DOHH2 (cell line): ENCODE measurements at regions not wholly inside any gene's neighbourhood (a gene's known extent, or its start where the extent isn't known, plus 50 kb on each side); places are given as distances from the start of the nearest gene placed in this dataset.
"Not testable (repeated sequence)": the region's sequence is repeated elsewhere in the genome, so short reads cannot be mapped to it uniquely, and the experiment has no call there.

Source experiments
- H3F3A ChIP-seq: fragments of 200-600 bp; sonication (generic), shearing (Covaris generic); 2 replicates; pipeline ENCODE4 v1.6.0; 2016; ENCODE audit warnings: antibody characterized with exemption, mild to moderate bottlenecking; ENCODE audit not compliant: control insufficient read depth, insufficient read depth
- H3K27ac ChIP-seq: fragments of 200-600 bp; sonication (generic); 2 replicates; pipeline ENCODE4 v1.5.1; 2014; ENCODE audit warnings: low read depth, mild to moderate bottlenecking, low read length, moderate library complexity
- H3K27me3 ChIP-seq: fragments of 200-600 bp; sonication (generic); 2 replicates; pipeline ENCODE4 v1.6.1; 2014; ENCODE audit warnings: mild to moderate bottlenecking, low read length, mixed read lengths; ENCODE audit not compliant: control insufficient read depth
- H3K36me3 ChIP-seq: fragments of 200-600 bp; sonication (generic); 2 replicates; pipeline ENCODE4 v1.6.1; 2014; ENCODE audit warnings: mild to moderate bottlenecking, low read length, moderate library complexity, mixed read lengths; ENCODE audit not compliant: control insufficient read depth
- H3K4me1 ChIP-seq: fragments of 200-600 bp; sonication (generic); 2 replicates; pipeline ENCODE4 v1.6.1; 2014; ENCODE audit warnings: mild to moderate bottlenecking, low read length, mixed read lengths; ENCODE audit not compliant: control insufficient read depth
- H3K4me2 ChIP-seq: fragments of 200-600 bp; sonication (generic); 2 replicates; pipeline ENCODE4 v1.6.0; 2014; ENCODE audit warnings: mild to moderate bottlenecking, low read length, moderate library complexity
- H3K4me3 ChIP-seq: fragments of 200-600 bp; sonication (generic); 2 replicates; pipeline ENCODE4 v1.5.1; 2014; ENCODE audit warnings: mild to moderate bottlenecking, low read length, mixed read lengths
- H3K79me2 ChIP-seq: fragments of 200-600 bp; sonication (generic); 2 replicates; pipeline ENCODE4 v1.6.1; 2014; ENCODE audit warnings: mild to moderate bottlenecking, low read length, mixed read lengths; ENCODE audit not compliant: control insufficient read depth
- H3K9me2 ChIP-seq: fragments of 200-600 bp; sonication (generic); replicated peaks from 2 replicates; pipeline ENCODE4 v1.6.1; 2014; ENCODE audit warnings: mild to moderate bottlenecking, low read length, mixed read lengths; ENCODE audit not compliant: control insufficient read depth
- H3K9me3 ChIP-seq: fragments of 200-600 bp; sonication (generic); 2 replicates; pipeline ENCODE4 v1.6.1; 2014; ENCODE audit warnings: antibody characterized with exemption, low read length, mixed read lengths; ENCODE audit not compliant: control insufficient read depth, insufficient read depth
- H4K20me1 ChIP-seq: fragments of 200-600 bp; sonication (generic); 2 replicates; pipeline ENCODE4 v1.6.0; 2014; ENCODE audit warnings: low read depth, mild to moderate bottlenecking, antibody characterized with exemption, low read length, moderate library complexity; ENCODE audit not compliant: control insufficient read depth, insufficient read depth
- EZH2phosphoT487 ChIP-seq: fragments of 200-600 bp; sonication (generic); IDR thresholded peaks from 2 replicates; pipeline ENCODE4 v1.6.1; 2017; ENCODE audit warnings: borderline replicate concordance, mild to moderate bottlenecking, antibody characterized with exemption, low read length, moderate library complexity, mixed read lengths
- TF ChIP-seq, protein P1 (sequence below): fragments of 200-600 bp; sonication (generic); IDR thresholded peaks from one replicate; pipeline ENCODE4 v1.5.1; 2014; ENCODE audit warnings: antibody characterized with exemption, mild to moderate bottlenecking, low read depth, low read length; ENCODE audit not compliant: poor library complexity, severe bottlenecking

DNA sequence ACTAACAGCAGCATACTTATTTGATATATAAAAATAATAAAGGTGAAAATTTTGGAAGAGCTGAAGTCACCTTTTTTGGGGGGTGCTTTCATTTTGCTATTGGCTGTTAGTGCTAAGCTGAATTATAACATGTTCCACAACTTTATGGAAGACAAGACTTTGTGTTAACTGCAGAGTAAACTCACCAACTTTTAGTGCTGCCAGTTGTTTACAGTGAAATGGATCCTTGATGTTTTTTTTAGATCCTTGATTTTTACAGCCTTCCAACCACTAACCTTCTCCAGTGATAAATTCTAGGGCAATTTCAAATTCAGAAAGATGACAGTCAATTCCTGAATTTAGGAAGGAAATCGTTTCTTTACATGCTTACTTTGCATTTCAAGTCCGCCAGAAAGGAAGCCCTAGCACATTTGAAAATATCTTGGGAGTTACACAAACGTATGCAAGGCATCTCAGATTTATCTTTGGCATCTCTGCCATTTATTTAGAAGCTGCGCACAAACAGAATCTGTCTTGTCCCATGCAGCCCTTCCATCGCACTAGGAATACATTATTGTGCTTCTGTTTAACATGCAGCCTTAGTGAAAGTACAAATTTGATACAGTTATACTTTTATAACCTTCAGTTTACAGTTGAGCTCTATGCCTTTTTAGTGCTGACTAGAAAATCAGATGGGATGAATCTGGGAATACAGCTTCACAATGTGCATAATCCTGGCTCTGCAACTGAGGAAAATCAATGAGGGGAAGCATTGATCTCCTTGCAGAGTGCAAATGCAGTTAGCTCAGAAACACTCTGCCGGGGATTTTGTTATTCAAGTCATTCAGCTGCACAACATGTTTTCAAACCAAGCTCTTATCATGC is 142.4 kb upstream of the ZNF608 start:
- H3K27me3 ChIP-seq, result no peaks in the 10 kb centered on the region
- H4K20me1 ChIP-seq, result no peaks in the 10 kb centered on the region
- no peak overlapping the region for H3K4me2 ChIP-seq
- no peak for TF ChIP-seq EZH2phosphoT487
- TF ChIP-seq, protein P1, sequence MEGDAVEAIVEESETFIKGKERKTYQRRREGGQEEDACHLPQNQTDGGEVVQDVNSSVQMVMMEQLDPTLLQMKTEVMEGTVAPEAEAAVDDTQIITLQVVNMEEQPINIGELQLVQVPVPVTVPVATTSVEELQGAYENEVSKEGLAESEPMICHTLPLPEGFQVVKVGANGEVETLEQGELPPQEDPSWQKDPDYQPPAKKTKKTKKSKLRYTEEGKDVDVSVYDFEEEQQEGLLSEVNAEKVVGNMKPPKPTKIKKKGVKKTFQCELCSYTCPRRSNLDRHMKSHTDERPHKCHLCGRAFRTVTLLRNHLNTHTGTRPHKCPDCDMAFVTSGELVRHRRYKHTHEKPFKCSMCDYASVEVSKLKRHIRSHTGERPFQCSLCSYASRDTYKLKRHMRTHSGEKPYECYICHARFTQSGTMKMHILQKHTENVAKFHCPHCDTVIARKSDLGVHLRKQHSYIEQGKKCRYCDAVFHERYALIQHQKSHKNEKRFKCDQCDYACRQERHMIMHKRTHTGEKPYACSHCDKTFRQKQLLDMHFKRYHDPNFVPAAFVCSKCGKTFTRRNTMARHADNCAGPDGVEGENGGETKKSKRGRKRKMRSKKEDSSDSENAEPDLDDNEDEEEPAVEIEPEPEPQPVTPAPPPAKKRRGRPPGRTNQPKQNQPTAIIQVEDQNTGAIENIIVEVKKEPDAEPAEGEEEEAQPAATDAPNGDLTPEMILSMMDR, result no peak
- peaks cover 10% of the 10 kb centered on the region for H3K4me1 ChIP-seq
- H3K27ac ChIP-seq, result no peak overlapping the region
- peaks cover 13% of the 10 kb centered on the region; the same call in 1 of the 2 replicates for H3K9me3 ChIP-seq
- no peaks in the 10 kb centered on the region for H3K79me2 ChIP-seq
- H3K36me3 ChIP-seq, result no peaks in the 10 kb centered on the region
- no peak overlapping the region for H3K4me3 ChIP-seq
- no peaks in the 10 kb centered on the region for H3F3A ChIP-seq
- no peaks in the 10 kb centered on the region for H3K9me2 ChIP-seq

GRCh38 chr5:124889486-124889825 is 143.0 kb upstream of the ZNF608 start:
- no peaks in the 10 kb centered on the region for H3F3A ChIP-seq
- H3K4me2 ChIP-seq, result no peak overlapping the region
- TF ChIP-seq, protein P1, result no peak
- TF ChIP-seq EZH2phosphoT487, result no peak

DNA sequence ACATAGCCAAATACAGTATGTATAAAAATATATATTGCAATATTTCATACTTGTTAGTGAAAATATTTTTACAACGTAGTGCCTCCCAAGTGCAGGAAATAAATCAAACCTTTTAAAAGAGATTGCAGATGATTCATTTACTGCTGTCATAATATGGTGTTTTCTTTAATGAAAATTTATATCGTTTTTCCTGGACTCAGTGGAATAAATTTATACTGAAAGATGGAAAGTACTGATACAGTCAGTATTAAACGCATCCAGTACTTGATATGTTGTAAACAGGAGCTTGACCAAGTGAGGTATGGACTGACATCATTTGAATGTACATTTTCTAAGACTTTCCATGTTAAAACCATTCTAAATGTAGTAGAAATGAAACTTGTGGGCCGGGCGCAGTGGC is 143.4 kb upstream of the ZNF608 start:
- H3K27me3 ChIP-seq, result no peaks in the 10 kb centered on the region
- H4K20me1 ChIP-seq, result no peaks in the 10 kb centered on the region
- H3K4me1 ChIP-seq, result peaks cover 10% of the 10 kb centered on the region
- no peak overlapping the region for H3K4me3 ChIP-seq
- no peak overlapping the region for H3K4me2 ChIP-seq
- H3K9me2 ChIP-seq, result no peaks in the 10 kb centered on the region
- TF ChIP-seq EZH2phosphoT487, result no peak
- TF ChIP-seq, protein P1, result no peak
- no peaks in the 10 kb centered on the region for H3F3A ChIP-seq
- no peak overlapping the region for H3K27ac ChIP-seq
- no peaks in the 10 kb centered on the region for H3K79me2 ChIP-seq
- H3K36me3 ChIP-seq, result no peaks in the 10 kb centered on the region
- peaks cover 13% of the 10 kb centered on the region; the same call in 1 of the 2 replicates for H3K9me3 ChIP-seq

More at GRCh38 chr5:124889486-124889825, 143.0 kb upstream of the ZNF608 start:
- Histone ChIP-seq H3K27ac (no peak overlapping the region), H3K4me1 (peaks cover 10% of the 10 kb centered on the region), H3K9me2 (no peaks in the 10 kb centered on the region), H4K20me1 (no peaks in the 10 kb centered on the region), H3K79me2 (no peaks in the 10 kb centered on the region), H3K27me3 (no peaks in the 10 kb centered on the region), H3K9me3 (peaks cover 13% of the 10 kb centered on the region; the same call in 1 of the 2 replicates), H3K36me3 (no peaks in the 10 kb centered on the region), H3K4me3 (no peak overlapping the region)

GRCh38 chr5:124890442-124890841 is 144.0 kb upstream of the ZNF608 start:
- not testable (repeated sequence) for H3K9me2 ChIP-seq, H3K27me3 ChIP-seq, H3K4me1 ChIP-seq, H3K9me3 ChIP-seq, H3K36me3 ChIP-seq, H3K79me2 ChIP-seq, H3K4me3 ChIP-seq, H4K20me1 ChIP-seq, H3K4me2 ChIP-seq, H3K27ac ChIP-seq, H3F3A ChIP-seq
